Stimulated activated CD4-positive, alpha-beta T cell treated with anti-CD3 and anti-CD28 coated beads, Interleukin-12 subunit alpha, Interleukin-12 subunit beta, amount 100 ng/mL, for 24 hours (primary cell): ENCODE measurements at regions not wholly inside any gene's neighbourhood (a gene's known extent, or its start where the extent isn't known, plus 50 kb on each side); places are given as distances from the start of the nearest gene placed in this dataset.

Source experiments
- DNase-seq, 2 experiments: peaks; one replicate each; pipeline ENCODE4 v3.0.0-alpha.2; 2020; ENCODE audit warnings: low read depth in 2 of 2

DNA sequence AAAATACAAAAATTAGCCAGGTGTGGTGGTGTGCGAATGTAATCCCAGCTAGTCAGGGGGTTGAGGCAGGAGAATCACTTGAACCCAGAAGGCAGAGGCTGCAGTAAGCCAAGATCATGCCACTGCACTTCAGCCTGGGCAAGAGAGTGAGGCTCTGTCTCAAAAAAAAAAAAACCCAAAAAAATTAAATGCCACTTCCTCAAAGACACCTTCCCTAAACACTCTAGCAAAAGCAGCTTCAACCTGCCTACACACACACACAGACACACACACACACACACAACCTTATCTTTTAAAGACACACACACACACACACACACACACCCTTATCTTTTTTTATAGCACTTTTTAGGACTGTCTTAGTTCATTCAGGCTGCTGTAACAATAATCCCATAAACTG lies 201.7 kb upstream of the PSMD7 start:
- no peak for DNase-seq

DNA sequence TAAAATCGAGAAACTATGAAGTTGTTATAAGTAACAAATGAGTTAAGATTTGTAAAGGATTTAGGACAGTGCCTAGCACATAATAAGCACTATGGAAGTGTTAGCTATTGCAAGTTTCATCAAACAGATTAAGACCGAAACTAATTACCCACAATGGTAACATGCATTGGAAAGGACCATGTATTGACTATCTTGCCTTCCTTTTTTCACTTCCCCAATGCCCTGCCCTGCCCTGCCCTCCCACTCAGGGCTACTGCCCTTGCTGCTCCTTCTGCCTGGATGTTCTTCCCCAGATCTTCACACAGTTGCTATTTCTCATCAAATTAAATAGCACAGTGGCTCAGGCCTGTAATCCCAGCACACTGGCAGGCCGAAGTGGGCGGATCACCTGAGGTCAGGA lies 202.1 kb upstream of the PSMD7 start:
- no peak for DNase-seq

DNA sequence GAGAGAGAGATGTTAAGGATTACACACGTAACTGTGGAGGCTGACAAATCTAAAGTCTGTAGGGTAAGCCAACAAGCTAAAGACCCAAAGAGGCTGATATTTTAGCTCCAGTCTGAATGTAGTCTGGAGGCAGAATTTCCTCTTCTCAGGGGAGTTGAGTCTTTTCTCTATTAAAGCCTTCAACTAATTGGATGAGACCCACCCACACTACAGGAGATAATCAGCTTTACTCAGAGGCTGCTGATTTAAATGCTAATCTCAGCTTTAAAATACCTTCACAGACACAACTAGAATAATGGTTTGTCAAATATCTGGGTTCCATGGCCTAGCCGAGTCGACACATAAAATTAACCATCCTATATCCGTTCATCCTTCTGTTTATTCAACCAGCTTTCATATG lies 204.3 kb upstream of the PSMD7 start:
- no peak for DNase-seq

DNA sequence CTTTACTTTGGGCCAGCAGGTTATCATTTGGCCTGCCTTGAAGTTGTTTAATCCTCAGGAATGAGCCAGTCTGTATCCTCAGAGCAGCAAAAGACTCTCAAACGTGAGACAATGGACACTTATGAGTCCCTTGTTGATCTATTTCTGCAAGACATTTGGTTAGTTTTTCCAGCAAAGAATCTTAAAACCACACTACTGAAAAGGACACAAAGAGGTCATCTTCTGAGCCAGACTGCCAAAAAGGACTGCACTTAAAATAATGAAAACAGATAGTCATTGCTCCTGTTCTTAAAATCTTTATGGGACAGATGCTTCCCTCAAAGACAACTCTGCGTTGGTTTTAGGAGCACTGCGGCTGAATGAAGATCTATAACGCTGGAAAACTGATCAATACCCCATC lies 205.7 kb upstream of the PSMD7 start:
- no peak for DNase-seq

DNA sequence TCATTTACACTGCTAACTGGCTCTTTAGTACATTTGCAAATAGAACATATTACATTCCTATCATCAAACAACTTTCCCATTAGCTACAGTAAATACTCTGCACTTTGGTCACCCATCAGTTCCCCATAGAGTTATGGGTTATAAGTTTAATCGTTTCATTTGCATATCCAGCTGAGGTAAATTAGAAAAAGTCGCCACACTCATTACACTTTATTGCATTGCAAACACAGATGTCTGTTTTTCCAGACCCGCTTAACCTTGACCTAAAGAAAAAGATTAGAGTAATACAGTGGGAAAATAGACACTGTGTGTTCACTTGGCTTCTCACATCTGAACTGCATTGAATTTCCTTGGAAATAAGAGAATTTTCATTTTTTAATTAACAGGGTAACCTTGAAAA lies 213.1 kb upstream of the PSMD7 start:
- no peak for DNase-seq

DNA sequence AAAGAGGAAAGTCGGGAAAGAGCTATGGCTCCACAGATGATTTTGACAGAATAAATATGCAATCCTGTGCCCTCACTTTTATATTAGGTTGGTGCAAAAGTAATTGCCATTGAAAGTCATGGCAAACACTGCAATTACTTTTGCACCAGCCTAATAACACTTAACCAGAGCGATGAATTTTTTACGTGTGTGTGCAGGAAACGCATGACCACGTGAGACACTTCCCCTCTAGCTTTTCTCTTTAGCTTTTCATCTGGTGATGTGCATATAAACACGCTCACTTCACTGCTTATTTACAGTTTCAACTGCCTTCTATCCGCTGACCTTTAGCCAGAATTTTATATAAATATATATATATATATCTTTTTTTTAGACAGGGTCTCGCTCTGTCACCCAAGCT lies 216.3 kb upstream of the PSMD7 start:
- DNase-seq, result no peak

DNA sequence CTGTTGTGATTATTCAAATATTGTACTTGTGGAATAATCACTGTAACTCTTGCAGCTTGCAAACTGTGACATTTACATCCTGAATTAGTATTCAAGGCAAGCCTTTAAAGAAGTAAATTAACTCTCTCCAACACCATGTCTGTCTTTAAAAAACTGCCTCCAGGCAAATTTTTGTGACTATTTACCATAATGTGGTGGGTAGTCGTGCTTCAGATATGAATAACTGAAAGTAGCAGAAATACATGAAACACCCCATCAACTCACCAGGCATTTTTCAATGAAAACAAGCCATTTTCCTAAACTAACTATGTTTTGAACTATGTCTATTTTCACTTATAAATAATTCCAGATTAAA lies 217.4 kb upstream of the PSMD7 start:
- DNase-seq, result no peak

DNA sequence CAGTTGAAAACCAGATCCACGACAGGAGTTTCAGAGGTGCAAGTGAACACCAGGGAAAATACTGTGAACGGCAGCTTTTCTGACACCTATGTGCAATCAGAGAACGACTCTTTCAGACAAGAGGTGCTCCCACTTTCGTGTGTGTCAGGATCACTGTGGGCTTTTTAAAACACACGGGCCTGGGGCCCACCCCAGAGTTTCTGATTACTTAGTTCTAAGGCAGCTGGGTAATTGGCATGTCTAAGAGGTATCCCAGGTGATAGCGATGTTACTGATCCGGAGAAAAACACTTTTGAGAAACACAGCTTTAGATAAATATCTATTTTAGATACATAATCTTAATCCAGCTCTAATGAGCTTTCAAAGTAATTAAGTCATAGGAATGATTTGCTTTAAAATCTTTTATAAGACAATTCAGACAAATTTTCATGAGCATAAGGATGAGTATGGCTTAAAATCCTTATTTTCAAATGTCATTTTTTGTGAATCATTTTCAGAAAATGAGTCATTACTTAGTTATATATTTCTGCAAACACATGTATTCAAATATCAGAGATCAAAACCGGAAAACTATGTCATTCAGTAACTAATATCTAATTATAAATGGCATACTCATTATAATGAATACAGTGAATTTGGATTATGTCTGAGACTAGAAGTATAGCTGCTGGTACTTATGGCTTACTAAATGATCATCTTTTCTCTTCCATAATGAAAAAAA lies 217.9 kb upstream of the PSMD7 start:
- no peak for DNase-seq

DNA sequence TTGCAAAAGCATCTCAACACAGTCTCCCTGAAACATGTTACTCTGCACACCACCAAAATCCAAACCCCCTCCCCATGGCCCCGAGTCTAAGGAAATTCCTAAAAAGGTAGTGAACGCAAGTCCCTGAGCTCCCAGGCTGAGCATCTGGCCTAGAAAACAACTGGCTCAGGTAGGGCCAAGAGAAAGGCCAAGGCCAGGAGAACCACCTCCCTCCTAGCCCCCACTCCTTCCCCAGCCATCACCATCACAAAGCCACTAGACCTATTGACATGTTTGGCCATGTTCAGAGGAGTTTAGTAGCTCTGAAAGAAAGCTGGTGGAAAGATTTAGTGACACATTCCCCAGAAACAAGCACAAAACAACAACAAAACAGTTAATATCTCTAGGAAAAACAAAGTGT lies 220.0 kb upstream of the PSMD7 start:
- no peak for DNase-seq

DNA sequence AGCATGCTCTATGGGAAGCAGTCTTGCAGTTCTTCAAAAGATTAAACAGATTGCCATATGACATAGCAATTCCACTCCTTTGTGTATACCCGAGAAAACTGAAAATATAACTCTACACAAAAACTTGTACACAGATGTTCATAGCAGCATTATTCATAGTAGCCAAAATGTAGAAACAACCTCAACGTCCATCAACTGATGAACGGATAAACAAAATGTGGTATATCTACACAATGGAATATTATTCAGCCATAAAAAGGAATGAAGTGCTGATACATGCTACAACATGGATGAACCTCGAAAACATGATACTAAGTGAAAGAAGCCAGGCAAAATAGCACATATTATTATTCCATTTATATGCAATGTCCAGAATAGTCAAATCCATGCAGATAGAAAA lies 221.2 kb upstream of the PSMD7 start:
- DNase-seq, result no peak

DNA sequence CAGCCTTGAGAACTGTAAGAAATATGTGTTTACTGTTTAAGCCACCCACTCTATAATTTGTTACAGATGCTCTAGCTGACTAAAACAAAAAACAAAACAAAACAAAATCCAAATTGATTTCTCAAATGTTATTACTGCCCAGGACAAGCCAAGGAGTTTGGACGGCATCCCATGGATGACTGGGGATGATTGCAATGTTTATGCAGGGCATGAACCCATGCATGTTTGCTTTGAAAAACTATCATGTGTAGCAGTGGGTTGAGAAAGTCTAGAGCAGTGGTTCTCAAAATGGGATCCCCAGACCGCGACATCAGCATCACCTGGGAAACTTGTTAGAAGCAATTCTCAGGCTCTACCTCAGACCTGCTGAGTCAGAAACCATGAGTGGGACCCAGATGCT lies 223.2 kb upstream of the PSMD7 start:
- DNase-seq, result no peak

DNA sequence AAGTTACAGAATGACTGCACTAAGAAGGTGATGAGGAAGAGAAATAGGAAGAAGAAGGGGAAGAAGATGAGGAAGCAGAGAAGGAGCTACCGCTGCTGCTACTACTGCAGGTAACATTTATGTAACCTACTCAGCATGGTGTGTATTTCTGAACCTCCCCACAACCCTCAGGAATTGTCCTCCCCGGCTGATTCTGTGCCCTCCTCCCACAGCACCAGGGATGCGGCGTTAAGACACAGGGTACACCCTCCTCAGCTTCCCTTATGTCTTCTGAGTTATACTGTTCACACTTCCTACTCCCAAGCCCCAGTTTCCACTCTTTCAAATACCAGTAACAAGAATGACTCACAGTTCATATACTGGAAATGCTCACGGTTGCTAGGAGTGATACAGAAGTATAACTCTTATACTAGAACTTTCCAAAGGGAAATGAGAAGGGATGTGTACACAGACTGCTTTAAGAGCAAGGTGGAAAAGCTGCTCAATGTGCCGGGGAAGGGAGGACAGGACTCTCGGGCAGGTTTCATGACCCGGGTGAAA lies 224.5 kb upstream of the PSMD7 start:
- DNase-seq, result no peak

DNA sequence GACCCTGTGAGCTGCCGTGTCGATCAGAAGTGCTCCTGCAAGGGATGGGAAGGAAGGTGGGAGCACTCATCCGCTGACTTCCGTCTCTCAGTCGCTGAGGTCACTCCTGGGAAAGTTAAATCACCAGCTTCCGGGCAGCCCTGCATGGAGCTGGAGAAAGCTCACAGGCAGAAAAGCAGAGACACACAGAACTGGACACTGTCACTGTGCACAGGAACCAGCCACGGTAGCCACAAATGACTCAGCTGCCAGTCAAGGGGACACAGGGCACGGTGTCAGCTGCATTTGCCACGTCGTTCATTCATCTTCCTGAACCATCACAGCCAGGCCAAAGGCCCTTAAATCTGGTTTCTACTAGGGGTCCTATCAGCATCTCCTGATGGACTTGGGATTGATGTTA lies 226.4 kb upstream of the PSMD7 start:
- no peak for DNase-seq

DNA sequence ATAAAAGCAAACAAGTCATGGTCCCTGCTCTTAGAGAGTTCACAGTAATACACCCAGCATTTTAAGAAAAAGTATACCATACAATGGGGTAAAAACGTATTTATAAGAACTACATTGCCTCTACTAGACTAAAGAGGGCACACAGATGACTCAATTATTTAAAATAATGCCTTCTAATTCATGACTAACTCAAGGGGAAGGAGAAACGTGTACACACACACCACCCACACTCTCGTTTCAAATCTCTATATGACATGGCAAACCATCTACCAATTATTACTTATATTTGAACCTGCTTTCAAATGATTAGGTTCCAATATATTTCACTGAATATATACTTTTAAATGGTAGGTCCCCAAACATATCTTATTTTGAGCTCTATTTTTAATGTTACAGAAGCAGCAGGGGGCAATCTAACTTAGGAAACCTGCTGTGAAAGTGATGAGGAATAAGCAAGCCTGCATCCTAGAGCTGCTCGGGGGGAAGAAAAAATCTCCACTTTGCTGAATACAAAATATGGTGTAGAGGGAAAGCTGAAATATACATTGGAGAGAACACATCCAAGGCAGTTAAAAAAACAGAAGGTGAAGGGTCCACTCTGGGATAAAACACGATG lies 232.4 kb upstream of the PSMD7 start:
- no peak for DNase-seq

DNA sequence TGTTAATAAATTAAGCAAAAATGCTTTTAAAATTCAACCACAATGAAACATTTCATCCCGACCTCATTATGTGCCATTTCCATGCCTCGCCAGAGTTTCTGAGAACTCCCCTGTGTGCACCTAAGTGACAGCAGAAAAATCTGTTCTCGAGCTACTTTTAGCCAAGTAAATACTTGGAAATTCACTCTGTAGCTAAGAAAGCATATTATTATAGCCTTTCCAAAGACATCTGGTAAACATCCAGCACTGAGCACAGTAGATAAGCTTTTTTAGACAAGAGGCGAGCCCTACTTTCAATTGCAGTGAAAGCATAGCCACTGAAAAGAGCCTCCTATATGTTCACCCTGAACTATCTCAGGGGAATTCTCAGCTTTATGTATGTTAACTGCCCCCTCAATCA lies 242.8 kb upstream of the PSMD7 start:
- DNase-seq, result no peak

DNA sequence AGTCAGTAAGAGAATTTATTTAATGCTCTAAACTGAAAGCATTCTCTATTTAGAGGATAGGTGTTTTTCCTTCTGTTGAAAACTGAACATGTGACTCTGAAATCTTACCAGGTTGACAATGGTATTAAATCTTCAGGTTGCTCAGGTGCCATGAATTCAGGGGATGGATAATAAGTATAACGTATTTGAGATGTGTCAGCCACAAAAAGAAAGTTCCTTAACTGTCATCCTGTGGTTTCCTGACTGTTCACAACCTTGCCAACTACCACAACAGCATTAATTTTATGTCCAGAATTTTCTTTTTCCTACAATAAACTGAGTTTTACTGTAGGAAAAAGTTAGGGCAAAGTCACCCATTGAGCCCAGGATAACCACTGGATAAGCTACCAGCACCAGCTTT lies 243.3 kb upstream of the PSMD7 start:
- no peak for DNase-seq

DNA sequence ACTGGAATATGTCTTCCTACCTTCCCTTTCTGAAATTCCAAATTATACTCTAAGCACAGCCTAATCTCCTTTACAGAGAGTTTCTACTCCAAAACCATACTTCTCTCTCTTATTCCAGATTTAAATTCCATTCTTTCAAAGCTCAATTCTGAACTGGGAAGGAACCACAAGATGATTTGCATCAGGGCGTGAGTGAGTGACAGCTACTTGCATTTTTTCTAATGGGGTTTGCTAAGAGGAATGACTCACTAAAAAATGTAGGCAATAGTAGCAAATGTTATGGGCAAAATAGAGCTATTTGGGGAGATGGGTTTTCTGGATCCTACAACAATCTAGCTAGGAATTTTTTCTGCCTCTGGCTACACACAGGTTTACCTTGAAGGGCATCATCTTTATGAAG lies 244.6 kb upstream of the PSMD7 start:
- DNase-seq, result no peak

DNA sequence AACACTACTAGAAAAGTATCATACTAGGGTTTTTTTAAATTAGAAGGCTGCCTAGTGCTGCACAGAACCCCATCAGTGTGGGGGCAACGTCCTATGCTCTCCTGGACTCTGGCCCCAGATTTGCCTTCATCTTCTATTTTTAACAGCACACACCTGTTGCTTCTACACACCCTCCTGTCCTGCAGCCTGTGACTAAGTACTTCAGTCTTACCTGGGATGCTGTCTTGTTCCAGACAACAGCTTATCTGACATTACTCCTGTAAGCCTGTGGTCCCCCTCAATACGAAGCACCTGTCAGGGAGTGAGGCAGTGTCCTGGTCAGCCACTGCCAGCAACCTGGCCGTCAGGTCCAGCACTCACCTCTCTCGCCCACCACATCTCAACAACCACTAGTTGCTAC lies 247.6 kb upstream of the PSMD7 start:
- no peak for DNase-seq

DNA sequence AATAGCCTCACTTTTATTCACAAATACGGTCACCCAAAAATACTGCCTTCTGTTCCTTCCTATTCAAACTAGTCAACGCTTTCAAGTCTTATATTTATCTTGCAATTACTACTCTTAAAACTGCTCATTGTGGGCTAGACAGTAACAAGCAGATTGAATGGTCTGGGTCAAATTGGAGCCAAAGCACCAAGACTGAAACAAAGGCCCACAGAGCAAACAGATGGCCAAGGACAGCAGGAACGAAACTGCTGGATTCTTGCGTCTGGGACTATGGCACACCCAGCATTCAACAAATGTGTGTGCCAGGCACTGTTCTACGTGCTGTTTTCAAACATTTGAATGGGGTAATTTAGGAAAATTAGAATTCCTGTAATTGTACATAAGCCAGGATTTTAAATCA lies 250.1 kb upstream of the PSMD7 start:
- DNase-seq, result no peak

DNA sequence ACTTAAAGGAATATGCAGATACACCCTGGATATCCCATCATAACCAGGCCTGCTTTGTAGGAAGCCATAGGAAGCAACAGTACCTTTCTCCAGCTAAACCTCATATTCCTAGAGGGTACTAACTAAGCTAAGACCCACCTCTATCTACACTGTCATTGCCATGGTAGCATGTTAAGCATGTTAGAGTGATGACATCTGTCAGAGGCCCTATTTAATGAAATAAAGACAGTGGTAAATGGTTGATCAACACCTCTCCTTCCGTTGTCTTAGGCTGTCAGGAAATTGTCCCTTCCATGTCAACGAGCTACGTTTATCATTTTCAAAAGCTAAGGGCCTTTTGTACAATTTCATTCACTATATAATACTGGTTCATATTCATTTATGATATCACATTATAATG lies 251.1 kb upstream of the PSMD7 start:
- DNase-seq, result no peak

DNA sequence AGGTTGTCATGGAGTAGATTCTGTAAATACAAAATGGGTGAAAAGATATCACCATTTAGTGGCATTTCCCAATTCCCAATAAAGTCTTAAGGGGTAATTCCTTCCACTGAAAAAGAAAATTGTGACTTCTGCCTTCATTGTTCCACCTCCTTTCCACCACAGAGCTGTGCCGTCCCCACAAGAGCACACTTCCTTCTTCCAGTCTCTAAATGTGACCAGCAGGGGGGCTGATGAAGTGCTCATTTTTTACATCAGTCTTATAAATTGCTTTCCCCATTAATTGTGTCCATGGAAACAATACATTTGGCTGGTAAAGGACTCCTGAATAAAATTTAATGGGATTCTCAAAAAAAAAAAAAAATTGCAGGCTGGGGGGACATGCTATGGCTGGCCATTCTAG lies 260.8 kb upstream of the PSMD7 start:
- no peak for DNase-seq

DNA sequence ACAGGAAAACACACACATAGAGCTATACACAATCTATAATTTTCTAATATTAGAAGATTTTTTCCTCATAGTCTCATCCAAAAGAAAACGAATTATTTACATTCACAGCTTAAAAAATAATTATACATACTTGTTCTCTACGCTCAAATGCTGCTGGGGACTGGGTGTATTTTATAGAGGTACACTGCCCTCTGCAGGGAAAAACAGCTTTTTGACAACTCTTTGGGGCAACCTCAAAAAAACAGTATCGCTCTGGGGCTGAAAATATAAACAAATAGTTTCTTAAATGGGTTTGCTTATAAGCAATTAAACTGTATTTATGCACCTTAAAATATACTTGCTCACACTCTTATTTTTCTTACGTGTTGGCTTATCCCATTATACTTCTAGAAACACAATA lies 261.8 kb upstream of the PSMD7 start:
- DNase-seq, result no peak

DNA sequence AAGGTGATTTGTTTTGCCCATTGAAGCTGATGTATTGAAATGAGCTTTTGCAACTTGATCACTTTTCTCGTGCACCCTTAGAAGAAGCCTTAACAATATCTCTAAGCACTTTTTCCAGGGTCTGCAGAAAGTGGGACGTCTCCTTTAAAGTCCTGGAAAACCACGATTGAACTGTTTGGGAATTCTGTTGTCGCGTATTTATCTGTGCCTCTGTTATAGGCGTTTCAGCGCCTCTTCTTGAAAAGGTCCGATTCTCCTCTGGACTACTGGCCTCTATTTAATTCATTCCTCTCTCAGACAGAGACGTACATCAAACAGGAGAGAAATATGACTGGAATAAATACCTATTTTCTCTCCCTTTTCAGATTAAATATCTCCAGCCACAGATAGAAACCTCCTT lies 262.4 kb upstream of the PSMD7 start:
- no peak for DNase-seq

DNA sequence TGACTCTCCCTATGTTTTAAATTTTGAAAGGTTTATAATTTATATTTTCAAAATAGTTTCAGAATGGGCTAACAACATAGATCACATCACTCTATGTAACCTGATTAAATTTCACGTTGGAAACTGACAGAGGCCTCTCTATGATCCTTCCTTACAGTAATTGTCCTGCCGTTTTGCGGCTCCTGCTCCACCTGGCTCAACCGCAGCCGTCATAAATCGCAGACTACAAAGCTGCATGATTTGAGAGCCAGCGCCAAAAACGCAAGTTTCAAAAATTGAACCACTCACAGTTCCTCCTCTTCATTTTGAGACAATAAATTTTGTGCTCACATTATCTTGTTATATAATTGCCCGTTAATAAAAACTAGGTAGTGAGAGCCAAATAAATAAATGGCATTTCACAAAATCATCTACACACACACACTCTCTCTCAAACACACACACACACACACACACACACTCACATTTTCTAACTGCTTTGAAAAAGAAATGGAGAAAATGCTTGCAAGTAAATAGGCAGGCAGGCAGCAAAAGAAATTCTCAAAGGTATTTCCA lies 263.1 kb upstream of the PSMD7 start:
- DNase-seq, result no peak
